HG03575 (cell line): ENCODE measurements at regions not wholly inside any gene's neighbourhood (a gene's known extent, or its start where the extent isn't known, plus 50 kb on each side); places are given as distances from the start of the nearest gene placed in this dataset.

Experiments
- ATAC-seq: cut with Tn5 transposase; IDR thresholded peaks from one replicate; pipeline ENCODE4 v1.9.1; 2021; ENCODE audit not compliant: unreplicated experiment, insufficient number of reproducible peaks, low FRiP score; ENCODE audit errors: extremely low read depth

GRCh38 chr1:4306559-4307467 lies 347.6 kb upstream of the AJAP1 start:
- ATAC-seq = no peak

GRCh38 chr1:4307468-4307845 lies 347.0 kb upstream of the AJAP1 start:
- no peak for ATAC-seq

GRCh38 chr1:4307911-4308545 lies 346.4 kb upstream of the AJAP1 start:
- no peak for ATAC-seq

GRCh38 chr1:4308806-4309205 lies 345.6 kb upstream of the AJAP1 start:
- ATAC-seq = no peak

GRCh38 chr1:4309676-4310320 lies 344.6 kb upstream of the AJAP1 start:
- ATAC-seq = no peak

GRCh38 chr1:4310396-4310923 lies 343.9 kb upstream of the AJAP1 start:
- ATAC-seq = no peak

GRCh38 chr1:4312024-4312423 lies 342.4 kb upstream of the AJAP1 start:
- no peak for ATAC-seq

- ATAC-seq = no peak
These were observed 339.2 kb upstream of the AJAP1 start for GRCh38 chr1:4315202-4315601.

- no peak for ATAC-seq
These were observed 337.2 kb upstream of the AJAP1 start for GRCh38 chr1:4317207-4317606.

- no peak for ATAC-seq
These were observed 335.7 kb upstream of the AJAP1 start for GRCh38 chr1:4318720-4319119.

- no peak for ATAC-seq
These were observed 334.9 kb upstream of the AJAP1 start for GRCh38 chr1:4319496-4319895.

GRCh38 chr1:4322881-4323280 lies 331.5 kb upstream of the AJAP1 start:
- no peak for ATAC-seq

- ATAC-seq = no peak
These were observed 331.1 kb upstream of the AJAP1 start for GRCh38 chr1:4323309-4323708.

GRCh38 chr1:4324525-4324924 lies 329.9 kb upstream of the AJAP1 start:
- ATAC-seq = no peak

- ATAC-seq = no peak
These were observed 327.3 kb upstream of the AJAP1 start for GRCh38 chr1:4327142-4327541.

GRCh38 chr1:4328402-4329071 lies 325.9 kb upstream of the AJAP1 start:
- ATAC-seq = no peak

- no peak for ATAC-seq
These were observed 323.3 kb upstream of the AJAP1 start for GRCh38 chr1:4330805-4331766.

- no peak for ATAC-seq
These were observed 322.6 kb upstream of the AJAP1 start for GRCh38 chr1:4331767-4332163.
